Skeletal muscle tissue (tissue), 4 donors: ENCODE measurements at regions not wholly inside any gene's neighbourhood (a gene's known extent, or its start where the extent isn't known, plus 50 kb on each side); places are given as distances from the start of the nearest gene placed in this dataset. TPM values are rescaled to one million over a fixed set of nuclear protein-coding genes. Genes with fewer than 3 reads are reported as not detected.

Experiments
- H3K27ac ChIP-seq: one replicate; pipeline ENCODE4 v1.7.0; 2013; ENCODE audit warnings: mild to moderate bottlenecking, low read depth, low read length, inconsistent platforms
- H3K27me3 ChIP-seq, 3 donors: one replicate each; pipeline ENCODE4 v1.7.0; 2013; ENCODE audit warnings: low read length in 3 of 3; ENCODE audit not compliant: control insufficient read depth in 3 of 3, insufficient read depth in 3 of 3
- H3K36me3 ChIP-seq, 3 donors: one replicate each; pipeline ENCODE4 v1.7.0; 2013; ENCODE audit warnings: low read length in 3 of 3; ENCODE audit not compliant: control insufficient read depth in 3 of 3, insufficient read depth in 3 of 3
- H3K4me1 ChIP-seq, 3 donors: one replicate each; pipeline ENCODE4 v1.7.0; 2013; ENCODE audit warnings: low read length in 3 of 3, mild to moderate bottlenecking in 3 of 3; ENCODE audit not compliant: control insufficient read depth in 3 of 3, insufficient read depth in 3 of 3
- H3K4me3 ChIP-seq, 3 donors: one replicate each; pipeline ENCODE4 v1.7.0; 2013; ENCODE audit warnings: low read length in 3 of 3
- H3K9ac ChIP-seq, 3 donors: one replicate each; pipeline ENCODE4 v1.7.0; 2013; ENCODE audit warnings: low read length in 3 of 3, mild to moderate bottlenecking in 3 of 3, moderate library complexity in 2 of 3, low read depth in 1 of 3
- H3K9me3 ChIP-seq, 3 donors: one replicate each; pipeline ENCODE4 v1.7.0; 2013; ENCODE audit warnings: low read length in 3 of 3; ENCODE audit not compliant: control insufficient read depth in 3 of 3
- small RNA-seq: library from RNA; depleted of rRNA; stranded (forward); fragments of <200 nt; gene quantifications from one replicate; pipeline ENCODE3, GENCODE V24; 2014
- donor health status: Osteomylitis.

GRCh38 chr21:23160914-23161313 lies 2162.7 kb downstream of the NCAM2 start:
- Histone ChIP-seq H3K9me3 (no peaks in the 10 kb centered on the region), H3K27me3 (no peaks in the 10 kb centered on the region), H3K27ac (no peak overlapping the region), H3K9ac (no peak overlapping the region), H3K4me1 (no peaks in the 10 kb centered on the region), H3K4me3 (no peak overlapping the region), H3K36me3 (no peaks in the 10 kb centered on the region)

GRCh38 chr21:23162198-23162946 lies 2164.2 kb downstream of the NCAM2 start:
- Histone ChIP-seq H3K9ac (no peak overlapping the region), H3K4me1 (no peaks in the 10 kb centered on the region), H3K27me3 (no peaks in the 10 kb centered on the region), H3K4me3 (no peak overlapping the region), H3K9me3 (no peaks in the 10 kb centered on the region), H3K36me3 (no peaks in the 10 kb centered on the region), H3K27ac (no peak overlapping the region)

Small RNA genes lying in the stretch of these regions (small RNA-seq; reads per million reads assigned to genes)
- not detected for gene MIR6130
- not detected for gene RNU4-45P
